Activated CD8-positive, alpha-beta memory T cell treated with anti-CD3 and anti-CD28 coated beads, Interleukin-2, amount 10 ng/mL, durations not matched to agents 7 days and 5 days (primary cell): ENCODE measurements at regions not wholly inside any gene's neighbourhood (a gene's known extent, or its start where the extent isn't known, plus 50 kb on each side); places are given as distances from the start of the nearest gene placed in this dataset.

Experiments
- ATAC-seq: fragments of 150-1000 bp; cut with Tn5 transposase; one replicate; pipeline ENCODE4 v1.10.0; 2021; ENCODE audit warnings: moderate library complexity
- CTCF ChIA-PET: fragments of 350-600 bp; sonication (Branson Sonifier 250); formaldehyde crosslinking; loops from one replicate; lab custom pipeline; 2021; ENCODE audit warnings: antibody characterized with exemption; lab: Charles Lee
- DNase-seq: peaks from one replicate; pipeline ENCODE4 v3.0.0-alpha.2; 2020
- H3K27ac Mint-ChIP-seq: one replicate; pipeline ENCODE4 v1.8.0; 2021; ENCODE audit warnings: mild to moderate bottlenecking, mixed read lengths
- H3K27me3 Mint-ChIP-seq: one replicate; pipeline ENCODE4 v1.8.0; 2021; ENCODE audit warnings: mixed read lengths
- H3K36me3 Mint-ChIP-seq: one replicate; pipeline ENCODE4 v1.8.0; 2021; ENCODE audit warnings: mild to moderate bottlenecking, mixed read lengths
- H3K4me1 Mint-ChIP-seq: one replicate; pipeline ENCODE4 v1.8.0; 2021; ENCODE audit warnings: mixed read lengths
- H3K4me3 Mint-ChIP-seq: one replicate; pipeline ENCODE4 v1.8.0; 2021; ENCODE audit warnings: mild to moderate bottlenecking, moderate library complexity, mixed read lengths
- H3K9me3 Mint-ChIP-seq: one replicate; pipeline ENCODE4 v1.8.0; 2022; ENCODE audit warnings: low read depth, mixed read lengths

DNA sequence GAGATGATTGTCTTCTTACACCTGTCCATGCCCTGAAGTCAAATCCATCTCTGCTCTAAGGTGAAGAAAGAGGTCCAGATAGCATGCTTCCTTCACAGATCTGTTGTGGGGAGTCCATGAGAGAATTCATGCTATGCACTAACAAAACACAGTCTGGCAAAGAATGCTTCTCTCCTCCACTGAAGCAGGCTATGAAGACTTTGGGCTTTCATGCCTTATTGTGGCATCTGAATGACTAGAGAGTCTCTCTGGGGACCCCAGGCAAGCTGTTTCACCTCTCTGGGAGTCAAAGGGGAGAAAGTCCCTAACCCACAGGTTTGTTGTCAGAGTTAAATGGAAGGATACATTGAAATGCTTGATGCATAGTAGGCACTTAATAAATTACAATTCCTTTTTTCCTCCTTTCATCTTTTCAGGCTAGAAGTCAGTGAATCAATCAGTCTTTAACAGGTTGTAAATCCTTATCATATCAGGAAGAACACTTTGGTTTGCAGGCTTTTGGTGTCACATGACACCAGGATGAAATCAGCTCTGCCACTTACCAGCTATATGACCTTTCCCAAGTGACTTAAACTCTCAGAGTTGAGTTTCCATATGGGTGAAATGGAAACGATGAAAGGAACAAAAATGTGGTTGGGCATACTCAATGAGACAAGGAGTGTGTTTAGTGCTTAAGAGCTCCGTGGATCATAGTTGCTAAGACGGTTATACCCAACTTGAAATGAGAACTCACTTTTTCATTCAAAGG is 200.1 kb upstream of the DAB1 start:
- Mint-ChIP-seq H3K4me1 (no peaks in the 10 kb centered on the region), H3K4me3 (no peak overlapping the region), H3K27me3 (no peaks in the 10 kb centered on the region), H3K36me3 (no peaks in the 10 kb centered on the region), H3K9me3 (no peaks in the 10 kb centered on the region), H3K27ac (no peak overlapping the region)
- DNase-seq (no peak), ATAC-seq (no peak)
- CTCF ChIA-PET: no interaction called here

DNA sequence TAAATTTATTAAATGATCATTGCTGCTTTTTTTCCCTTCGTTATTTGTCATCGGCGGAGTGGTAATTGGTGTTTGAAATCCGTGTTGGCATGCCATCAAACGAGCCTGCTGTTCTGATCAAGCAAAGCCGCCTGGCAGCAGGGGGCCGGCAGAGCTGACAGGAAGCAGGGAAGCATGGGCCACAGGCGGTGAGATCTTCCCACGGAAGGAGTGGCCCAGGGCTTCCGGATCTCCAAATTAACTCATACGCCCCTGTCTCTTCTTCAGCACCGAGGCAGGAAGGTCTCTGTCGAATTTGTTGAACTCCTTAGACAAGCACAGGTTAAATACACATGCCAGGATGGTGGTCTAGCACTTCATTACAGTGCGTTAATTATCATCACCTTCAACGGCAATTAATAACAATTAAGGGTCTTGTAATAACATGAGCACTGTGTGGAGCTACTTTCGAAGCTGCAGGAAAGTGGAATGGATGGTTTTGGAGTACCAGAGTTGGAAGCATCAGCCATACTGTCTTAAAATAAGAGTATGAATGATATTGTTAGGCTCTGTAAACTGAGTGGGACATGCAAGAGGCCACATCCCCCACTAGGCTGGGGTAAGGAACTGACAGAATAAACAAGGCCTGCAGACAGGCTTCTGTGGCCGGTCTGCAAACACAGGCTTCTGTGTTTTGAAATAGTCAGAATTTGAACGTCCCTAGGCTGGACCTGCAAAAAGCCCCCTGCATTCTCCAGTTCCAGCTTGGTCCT is 199.4 kb upstream of the DAB1 start:
- DNase-seq (no peak), ATAC-seq (no peak)
- H3K36me3 Mint-ChIP-seq: no peaks in the 10 kb centered on the region
- H3K4me3 Mint-ChIP-seq: no peak overlapping the region
- no peaks in the 10 kb centered on the region for H3K27me3 Mint-ChIP-seq
- CTCF ChIA-PET: no interaction called here
- no peaks in the 10 kb centered on the region for H3K9me3 Mint-ChIP-seq
- no peak overlapping the region for H3K27ac Mint-ChIP-seq
- no peaks in the 10 kb centered on the region for H3K4me1 Mint-ChIP-seq

DNA sequence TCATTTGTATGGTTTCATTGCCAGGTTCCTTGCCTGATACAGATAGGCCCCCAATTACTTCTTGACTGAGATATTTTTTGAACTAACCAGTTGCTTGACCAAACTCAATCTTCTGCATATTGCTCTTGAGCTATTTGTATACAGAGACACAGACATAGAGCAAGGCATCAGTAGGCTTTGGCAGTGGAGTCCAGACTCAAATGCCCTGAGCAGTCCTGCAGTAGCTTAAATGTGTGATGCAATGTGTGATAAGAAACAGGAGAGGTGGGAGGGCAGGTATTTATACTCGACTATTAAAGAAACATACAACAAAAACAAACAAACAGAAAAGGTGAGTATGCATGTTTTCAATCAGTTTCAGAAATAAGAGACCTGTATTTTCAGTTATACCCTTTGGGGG is 197.9 kb upstream of the DAB1 start:
- no peak for DNase-seq
- H3K4me3 Mint-ChIP-seq: no peak overlapping the region
- H3K27ac Mint-ChIP-seq: no peak overlapping the region
- H3K36me3 Mint-ChIP-seq: no peaks in the 10 kb centered on the region
- CTCF ChIA-PET: no interaction called here
- no peaks in the 10 kb centered on the region for H3K4me1 Mint-ChIP-seq
- no peaks in the 10 kb centered on the region for H3K9me3 Mint-ChIP-seq
- ATAC-seq: no peak
- no peaks in the 10 kb centered on the region for H3K27me3 Mint-ChIP-seq

DNA sequence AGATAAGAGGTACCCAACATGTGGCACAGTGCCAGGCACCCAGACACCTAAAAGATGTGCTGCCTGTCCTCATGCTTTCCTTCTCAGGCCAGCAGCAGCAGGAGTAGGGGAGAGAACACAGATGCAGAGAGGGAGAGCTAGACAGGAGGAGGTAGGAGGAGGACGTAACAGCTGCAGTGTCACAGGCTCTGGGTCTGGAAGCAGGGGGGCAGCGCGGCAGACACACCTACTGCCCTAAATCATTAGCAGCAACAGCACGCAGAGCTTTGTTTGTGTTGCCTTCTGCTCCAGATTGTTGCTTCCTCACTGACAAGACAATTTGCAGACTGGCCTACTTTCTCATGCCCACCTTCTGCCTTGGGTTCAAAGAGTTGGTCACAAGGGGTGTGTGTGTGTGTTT is 196.7 kb upstream of the DAB1 start:
- no peak for DNase-seq
- H3K4me3 Mint-ChIP-seq: no peak overlapping the region
- H3K27me3 Mint-ChIP-seq: no peaks in the 10 kb centered on the region
- no peaks in the 10 kb centered on the region for H3K9me3 Mint-ChIP-seq
- no peak for ATAC-seq
- no peaks in the 10 kb centered on the region for H3K36me3 Mint-ChIP-seq
- H3K4me1 Mint-ChIP-seq: peaks cover 5% of the 10 kb centered on the region
- H3K27ac Mint-ChIP-seq: no peak overlapping the region
- CTCF ChIA-PET: no interaction called here

DNA sequence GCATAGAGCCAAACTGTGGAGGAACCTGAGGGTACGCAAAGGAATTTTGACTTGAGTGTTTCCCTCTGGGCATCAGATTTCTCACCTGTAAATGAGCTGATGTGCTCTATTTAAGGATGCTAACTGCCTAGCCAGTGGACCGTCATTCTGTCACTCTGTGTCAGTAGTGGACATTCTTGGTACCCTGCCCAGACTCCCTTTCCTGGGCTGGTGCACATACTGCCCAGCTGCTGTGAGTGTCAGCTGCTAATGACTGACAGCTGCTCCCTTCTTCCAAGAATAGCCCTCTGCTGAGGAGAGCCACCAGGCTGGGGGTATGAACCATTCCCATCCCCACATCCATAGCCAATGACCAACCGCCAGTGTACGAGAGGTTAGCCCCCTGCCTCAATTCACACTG is 193.1 kb upstream of the DAB1 start:
- CTCF ChIA-PET: no interaction called here
- H3K4me3 Mint-ChIP-seq: no peak overlapping the region
- no peak for ATAC-seq
- H3K4me1 Mint-ChIP-seq: peaks cover 5% of the 10 kb centered on the region
- DNase-seq: no peak
- no peaks in the 10 kb centered on the region for H3K9me3 Mint-ChIP-seq
- H3K27me3 Mint-ChIP-seq: no peaks in the 10 kb centered on the region
- H3K27ac Mint-ChIP-seq: no peak overlapping the region
- no peaks in the 10 kb centered on the region for H3K36me3 Mint-ChIP-seq

DNA sequence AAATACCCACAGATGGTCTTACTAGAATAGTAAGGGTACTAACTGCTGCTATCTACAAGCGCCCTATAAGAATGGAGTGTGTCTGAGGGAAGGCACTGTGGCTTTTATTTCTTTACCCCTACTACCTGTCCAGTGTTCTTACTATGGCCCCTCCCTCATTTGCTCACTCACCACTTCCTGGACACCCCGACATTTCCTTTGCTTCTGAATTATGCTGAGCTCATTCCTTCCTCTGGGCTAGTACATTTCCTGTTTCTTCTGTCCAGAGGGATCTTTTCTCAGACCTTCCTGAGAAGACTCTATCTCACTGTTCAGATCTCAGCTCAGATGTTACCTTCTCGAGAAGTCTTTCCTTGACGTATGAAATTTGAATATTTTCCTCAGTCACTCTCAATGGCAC is 192.1 kb upstream of the DAB1 start:
- DNase-seq (no peak), ATAC-seq (no peak)
- H3K4me1 Mint-ChIP-seq: peaks cover 5% of the 10 kb centered on the region
- no peak overlapping the region for H3K27ac Mint-ChIP-seq
- CTCF ChIA-PET: no interaction called here
- H3K9me3 Mint-ChIP-seq: no peaks in the 10 kb centered on the region
- no peaks in the 10 kb centered on the region for H3K27me3 Mint-ChIP-seq
- H3K36me3 Mint-ChIP-seq: no peaks in the 10 kb centered on the region
- no peak overlapping the region for H3K4me3 Mint-ChIP-seq

DNA sequence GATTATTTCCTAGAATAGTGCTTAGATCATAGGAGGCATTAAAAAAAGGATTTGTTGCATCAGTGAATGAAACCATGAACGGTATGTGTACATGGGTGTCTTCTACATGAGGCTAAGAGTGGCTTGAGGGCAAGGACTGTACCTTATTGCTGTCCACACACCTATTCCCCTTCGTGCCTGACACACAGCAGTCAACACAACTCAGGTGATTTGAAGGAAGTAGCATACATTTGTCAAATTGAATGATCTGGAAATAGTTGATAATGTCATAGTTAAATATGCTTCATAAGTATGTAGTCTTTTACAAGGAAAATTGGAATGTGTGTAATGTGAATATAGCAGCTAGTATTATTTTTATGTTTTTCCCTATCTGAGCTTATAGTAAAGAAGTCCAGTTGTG is 189.0 kb upstream of the DAB1 start:
- Mint-ChIP-seq H3K27ac (no peak overlapping the region), H3K9me3 (no peaks in the 10 kb centered on the region), H3K27me3 (no peaks in the 10 kb centered on the region), H3K36me3 (no peaks in the 10 kb centered on the region), H3K4me3 (no peak overlapping the region), H3K4me1 (peaks cover 5% of the 10 kb centered on the region)
- ATAC-seq (no peak), DNase-seq (no peak)
- CTCF ChIA-PET: no interaction called here

DNA sequence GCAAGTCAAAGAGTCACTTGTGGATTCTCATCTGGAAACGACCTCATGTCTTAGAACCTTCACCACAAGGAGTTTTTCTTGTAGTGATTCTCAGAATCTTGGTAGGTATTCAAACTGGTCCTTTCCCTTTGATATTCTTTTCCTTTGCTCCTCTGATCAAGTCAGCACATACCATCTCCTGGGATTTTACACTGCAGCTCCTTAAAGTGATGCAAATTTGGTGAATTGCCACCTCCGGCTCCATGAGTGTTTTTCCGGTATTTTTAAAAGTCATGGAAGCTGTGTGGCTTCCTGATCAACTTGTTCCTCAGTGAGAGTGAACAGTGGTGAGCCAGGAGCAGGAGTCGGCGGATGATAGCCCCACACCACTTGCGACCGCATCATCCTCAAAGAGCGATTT is 182.1 kb upstream of the DAB1 start:
- H3K27ac Mint-ChIP-seq: no peak overlapping the region
- no peak for ATAC-seq
- CTCF ChIA-PET: no interaction called here

DNA sequence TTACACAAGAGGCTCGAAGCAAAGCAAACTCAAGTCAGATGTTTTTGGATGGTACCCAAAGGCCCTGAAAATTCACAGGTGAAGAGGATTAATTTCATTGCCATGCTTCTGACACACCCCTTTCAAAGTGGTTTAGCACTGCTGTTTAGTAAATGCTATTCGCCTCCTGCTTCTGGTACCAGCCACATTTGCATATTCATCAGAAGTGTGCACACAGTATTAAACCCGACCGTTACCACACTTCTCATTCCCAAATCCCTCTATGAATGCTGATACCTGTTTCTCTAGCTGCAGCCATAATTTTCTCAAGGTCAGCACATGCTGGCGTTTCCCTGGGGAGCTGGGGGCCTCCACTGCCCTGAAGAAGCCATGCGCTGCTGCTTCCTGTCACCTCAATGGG is 179.8 kb upstream of the DAB1 start:
- Mint-ChIP-seq H3K4me1 (no peaks in the 10 kb centered on the region), H3K27me3 (no peaks in the 10 kb centered on the region), H3K27ac (no peak overlapping the region), H3K36me3 (no peaks in the 10 kb centered on the region), H3K4me3 (no peak overlapping the region), H3K9me3 (no peaks in the 10 kb centered on the region)
- DNase-seq (no peak), ATAC-seq (no peak)
- CTCF ChIA-PET: no interaction called here

More for the DNA sequence above, 182.1 kb upstream of the DAB1 start:
- H3K27me3 Mint-ChIP-seq: no peaks in the 10 kb centered on the region
- H3K9me3 Mint-ChIP-seq: no peaks in the 10 kb centered on the region
- H3K36me3 Mint-ChIP-seq: no peaks in the 10 kb centered on the region
- no peak for DNase-seq
- H3K4me1 Mint-ChIP-seq: no peaks in the 10 kb centered on the region
- H3K4me3 Mint-ChIP-seq: no peak overlapping the region

DNA sequence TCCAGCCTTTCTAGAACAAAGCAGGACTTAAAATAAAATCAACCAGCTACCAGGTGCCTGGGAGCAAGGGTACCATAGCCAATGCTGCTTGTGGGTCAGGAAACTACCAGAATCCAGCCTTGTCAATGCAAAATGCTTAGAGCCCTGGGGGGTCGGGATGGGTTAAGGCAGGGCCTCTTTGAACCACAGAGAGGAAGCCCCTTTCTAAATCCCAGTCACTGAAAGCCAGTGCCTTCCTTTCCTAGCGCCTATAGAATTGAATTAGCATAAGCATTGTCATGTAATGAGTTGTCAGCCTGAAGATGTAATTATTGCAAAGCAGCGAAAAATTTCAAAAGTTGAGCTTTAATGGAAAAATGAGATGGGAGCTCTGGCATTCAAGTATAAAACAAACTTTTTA is 176.6 kb upstream of the DAB1 start:
- H3K9me3 Mint-ChIP-seq: no peaks in the 10 kb centered on the region
- no peak for DNase-seq
- H3K4me3 Mint-ChIP-seq: no peak overlapping the region
- no peaks in the 10 kb centered on the region for H3K27me3 Mint-ChIP-seq
- no peak for ATAC-seq
- no peak overlapping the region for H3K27ac Mint-ChIP-seq
- H3K36me3 Mint-ChIP-seq: no peaks in the 10 kb centered on the region
- no peaks in the 10 kb centered on the region for H3K4me1 Mint-ChIP-seq
- CTCF ChIA-PET: no interaction called here

DNA sequence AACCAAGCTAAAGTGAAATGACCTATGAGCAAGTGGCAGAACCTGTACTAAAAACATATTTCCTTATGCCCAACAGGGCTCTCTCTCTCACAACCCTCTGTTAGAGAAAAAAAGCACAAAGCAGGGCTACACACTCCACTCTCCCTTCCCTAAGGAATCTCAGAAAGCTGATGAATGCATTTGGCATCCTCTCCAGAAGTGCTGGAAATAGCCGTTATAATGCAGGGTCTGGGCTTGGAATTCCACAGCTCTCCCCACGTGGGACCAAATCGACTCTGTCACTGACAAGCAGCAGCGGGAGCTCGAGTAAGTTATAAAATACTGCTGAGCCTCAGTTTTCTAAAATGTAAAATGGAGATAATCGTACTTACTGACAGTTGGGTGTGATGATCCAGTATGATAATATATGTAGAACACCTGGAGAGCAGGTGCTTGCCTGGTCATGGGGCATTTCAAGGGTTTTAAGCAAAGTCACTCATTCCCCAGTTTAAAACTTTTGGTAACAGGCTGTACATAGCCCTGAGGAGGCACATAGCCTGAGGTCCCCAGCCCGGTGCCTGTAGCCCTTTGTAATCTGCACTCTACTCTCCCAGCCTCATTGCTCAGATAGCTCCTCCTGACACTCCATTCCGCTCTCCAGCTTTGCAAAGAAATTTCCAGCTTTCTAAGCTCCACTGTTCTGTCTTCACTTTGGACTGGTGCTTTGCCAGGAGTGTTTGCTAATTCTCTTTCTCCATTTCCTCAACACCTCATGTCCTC is 175.6 kb upstream of the DAB1 start:
- H3K27ac Mint-ChIP-seq: no peak overlapping the region
- no peaks in the 10 kb centered on the region for H3K9me3 Mint-ChIP-seq
- no peak overlapping the region for H3K4me3 Mint-ChIP-seq
- no peaks in the 10 kb centered on the region for H3K4me1 Mint-ChIP-seq
- DNase-seq: no peak
- H3K36me3 Mint-ChIP-seq: no peaks in the 10 kb centered on the region
- H3K27me3 Mint-ChIP-seq: no peaks in the 10 kb centered on the region
- ATAC-seq: no peak
- CTCF ChIA-PET: no interaction called here

DNA sequence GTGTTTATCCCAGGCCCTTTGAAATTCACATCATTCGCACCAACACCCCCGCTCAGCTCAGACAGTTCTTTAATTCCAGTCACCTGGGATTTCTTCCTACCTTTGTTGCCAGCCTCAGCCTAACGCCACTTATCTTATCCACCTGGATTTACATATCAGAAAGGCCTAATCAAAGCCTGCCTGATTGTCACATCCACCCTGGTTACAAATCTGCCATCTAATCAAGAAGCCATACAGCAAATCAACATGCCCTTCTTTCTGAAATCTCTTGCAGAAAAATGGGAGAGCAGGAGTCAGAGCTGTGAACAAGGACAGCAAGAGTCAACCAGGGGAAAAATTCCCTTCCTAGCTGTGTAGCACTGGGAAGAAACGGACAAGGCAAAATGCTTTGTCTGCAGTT is 173.2 kb upstream of the DAB1 start:
- DNase-seq: no peak
- no peak overlapping the region for H3K27ac Mint-ChIP-seq
- H3K9me3 Mint-ChIP-seq: no peaks in the 10 kb centered on the region
- H3K27me3 Mint-ChIP-seq: no peaks in the 10 kb centered on the region
- no peak for ATAC-seq
- CTCF ChIA-PET: no interaction called here
- no peaks in the 10 kb centered on the region for H3K4me1 Mint-ChIP-seq
- H3K36me3 Mint-ChIP-seq: no peaks in the 10 kb centered on the region
- no peak overlapping the region for H3K4me3 Mint-ChIP-seq

DNA sequence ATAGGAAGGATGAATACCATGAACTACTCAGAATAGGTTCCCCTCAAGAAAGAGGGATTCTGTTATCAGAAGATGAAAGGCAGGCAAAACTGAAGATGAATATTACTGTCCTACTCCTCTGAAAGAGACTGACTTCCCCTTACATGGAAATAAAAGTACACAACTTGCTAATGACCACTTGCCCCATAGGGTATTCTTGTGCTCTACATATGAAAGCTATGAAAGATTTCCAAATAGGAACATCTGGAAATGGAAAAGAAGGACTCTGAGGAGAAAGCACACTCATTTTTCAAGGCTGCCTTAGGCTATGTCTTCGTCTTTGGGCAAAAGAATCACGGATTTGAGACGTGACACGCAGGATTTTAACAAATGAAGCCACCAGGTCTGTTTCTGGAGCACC is 170.1 kb upstream of the DAB1 start:
- Mint-ChIP-seq H3K9me3 (no peaks in the 10 kb centered on the region), H3K4me1 (no peaks in the 10 kb centered on the region), H3K4me3 (no peak overlapping the region), H3K27ac (no peak overlapping the region), H3K36me3 (no peaks in the 10 kb centered on the region), H3K27me3 (no peaks in the 10 kb centered on the region)
- ATAC-seq (no peak), DNase-seq (no peak)
- CTCF ChIA-PET: no interaction called here

DNA sequence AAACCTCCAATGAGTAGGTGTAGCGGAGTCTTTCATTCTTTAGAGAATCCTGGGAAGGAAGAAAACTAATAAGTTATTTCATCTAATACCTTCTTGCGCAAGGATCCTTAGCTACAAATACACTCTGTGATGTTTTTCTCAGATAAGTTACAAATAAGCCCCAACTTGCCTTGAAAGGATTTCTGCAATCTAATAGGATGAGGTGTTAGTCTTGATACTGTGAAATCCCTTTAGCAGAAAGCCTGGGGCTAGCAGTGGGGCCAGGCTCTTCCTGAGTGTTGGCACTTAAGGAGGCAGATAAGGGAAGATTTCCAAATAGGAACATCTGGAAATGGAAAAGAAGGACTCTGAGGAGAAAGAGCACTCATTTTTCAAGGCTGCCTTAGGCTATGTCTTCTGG is 168.0 kb upstream of the DAB1 start:
- ATAC-seq (no peak), DNase-seq (no peak)
- Mint-ChIP-seq H3K4me1 (no peaks in the 10 kb centered on the region), H3K9me3 (no peaks in the 10 kb centered on the region), H3K27me3 (no peaks in the 10 kb centered on the region), H3K27ac (no peak overlapping the region), H3K36me3 (no peaks in the 10 kb centered on the region), H3K4me3 (no peak overlapping the region)
- CTCF ChIA-PET: no interaction called here
